WTC11 (cell line): ENCODE measurements at regions not wholly inside any gene's neighbourhood (a gene's known extent, or its start where the extent isn't known, plus 50 kb on each side); places are given as distances from the start of the nearest gene placed in this dataset.

Experiments used
- ATF6 ChIP-seq: sonication (generic); formaldehyde crosslinking; IDR thresholded peaks from 2 replicates; pipeline ENCODE4 v1.8.1; 2023; ENCODE audit warnings: mild to moderate bottlenecking, missing genetic modification reagents
- CBFB ChIP-seq: sonication (generic); formaldehyde crosslinking; IDR thresholded peaks from 2 replicates; pipeline ENCODE4 v1.8.1; 2022; ENCODE audit warnings: mild to moderate bottlenecking, low read depth, missing genetic modification reagents
- CTCF ChIP-seq: fragments of 200-600 bp; IDR thresholded peaks from 2 replicates; pipeline ENCODE4 v1.8.0; 2022; ENCODE audit warnings: antibody characterized with exemption
- ZMAT4 ChIP-seq: fragments of 250-450 bp; sonication (Bioruptor Pico); IDR thresholded peaks from 2 replicates; pipeline ENCODE4 v1.9.0; 2021; ENCODE audit warnings: mild to moderate bottlenecking
- ZNF281 ChIP-seq: sonication (generic); formaldehyde crosslinking; IDR thresholded peaks from 2 replicates; pipeline ENCODE4 v1.8.0; 2023; ENCODE audit warnings: mild to moderate bottlenecking, missing genetic modification reagents
- ZNF671 ChIP-seq: fragments of 250-450 bp; sonication (Bioruptor Pico); IDR thresholded peaks from 2 replicates; pipeline ENCODE4 v1.8.0; 2021; ENCODE audit warnings: mild to moderate bottlenecking

GRCh38 chr1:168422203-168422847 is 121.5 kb downstream of the XCL2 start:
- TF ChIP-seq CTCF (no peak), ZNF281 (CRISPR knock-in tag) (no peak), ZNF671 (CRISPR knock-in tag) (no peak), ATF6 (CRISPR knock-in tag) (no peak), ZMAT4 (CRISPR knock-in tag) (no peak), CBFB (no peak)
